ENCODE measurements at regions not wholly inside any gene's neighbourhood (a gene's known extent, or its start where the extent isn't known, plus 50 kb on each side); places are given as distances from the start of the nearest gene placed in this dataset.

DNA sequence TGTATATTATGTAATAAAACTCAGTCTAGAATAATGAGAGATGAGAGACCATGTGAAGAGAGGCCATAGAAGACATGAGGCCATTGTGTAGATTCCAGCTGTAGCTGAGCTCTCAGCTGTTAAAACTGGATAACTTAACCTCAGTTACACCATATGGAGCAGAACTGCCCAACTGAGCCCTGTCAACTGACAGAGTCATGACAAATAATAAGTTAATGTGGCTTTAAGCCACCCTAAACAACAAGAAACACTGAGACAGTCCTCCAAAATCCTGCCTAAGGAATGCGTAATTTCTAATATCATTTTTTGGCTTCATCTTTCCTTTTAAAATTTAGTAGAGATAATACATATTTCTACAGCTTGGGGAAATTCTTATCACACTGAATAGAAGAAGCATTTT, 580.0 kb upstream of the RGS18 start:
- Histone ChIP-seq H3K27ac (replicated peaks in 1 of 4) (no peak overlapping the region), H3K27me3 (no peaks in the 10 kb centered on the region), H3K9me3 (no peaks in the 10 kb centered on the region), H3K4me3 (no peak overlapping the region), H3K4me1 (no peaks in the 10 kb centered on the region), H3K36me3 (no peaks in the 10 kb centered on the region)
- WGBS, result 71% methylated on average over 1 of the region's 1 CpG
- DNase-seq (ENCODE audit: extremely low spot score), result no peak
- intact Hi-C loops (cut with DNase I), result no loop called here
- TF ChIP-seq EP300 (IDR thresholded peaks at IDR 0.05) (no peak), POLR2A (IDR thresholded peaks at IDR 0.05; ENCODE audit: low read depth) (no peak), CTCF (IDR thresholded peaks at IDR 0.05) (no peak)

DNA sequence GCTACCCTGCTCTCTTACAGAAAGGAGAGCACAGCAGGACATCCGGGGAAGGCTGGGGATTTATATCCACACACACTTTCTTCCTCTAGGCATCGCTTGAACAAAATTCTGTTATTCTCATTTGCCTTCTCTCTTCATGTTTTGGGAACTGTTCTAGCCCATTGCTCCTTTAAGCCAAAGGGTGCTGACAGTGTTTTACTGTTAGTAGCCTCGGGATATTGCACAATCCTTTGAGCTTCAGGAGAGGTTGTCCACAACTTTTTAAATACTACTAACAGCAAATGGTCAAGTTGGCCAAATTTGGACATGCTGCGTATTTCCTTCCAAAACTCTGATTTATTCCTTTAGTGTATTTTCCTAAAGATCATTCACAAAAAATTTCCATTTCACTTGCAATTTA, 579.2 kb upstream of the RGS18 start:
- Histone ChIP-seq H3K4me3 (no peak overlapping the region), H3K27ac (replicated peaks in 1 of 4) (no peak overlapping the region), H3K4me1 (no peaks in the 10 kb centered on the region), H3K36me3 (no peaks in the 10 kb centered on the region), H3K27me3 (no peaks in the 10 kb centered on the region), H3K9me3 (no peaks in the 10 kb centered on the region)
- WGBS, result 67% methylated on average over 4 of the region's 4 CpGs
- intact Hi-C loops (cut with DNase I), result no loop called here
- TF ChIP-seq POLR2A (IDR thresholded peaks at IDR 0.05; ENCODE audit: low read depth) (no peak), EP300 (IDR thresholded peaks at IDR 0.05) (no peak), POLR2AphosphoS5 (IDR thresholded peaks at IDR 0.05) (no peak), CTCF (IDR thresholded peaks at IDR 0.05) (no peak)
- DNase-seq (ENCODE audit: extremely low spot score), result no peak

- TF ChIP-seq POLR2AphosphoS5 (IDR thresholded peaks at IDR 0.05), result no peak
- TF ChIP-seq POLR2A (IDR thresholded peaks at IDR 0.05; ENCODE audit: low read depth), result no peak
- no peak for TF ChIP-seq EP300 (IDR thresholded peaks at IDR 0.05)
- no peak for TF ChIP-seq CTCF (IDR thresholded peaks at IDR 0.05)
- intact Hi-C loops (cut with DNase I), result no loop called here
- 50% methylated on average over 1 of the region's 1 CpG for WGBS
- no peaks in the 10 kb centered on the region for H3K4me1 ChIP-seq
- DNase-seq (ENCODE audit: extremely low spot score), result no peak
- H3K9me3 ChIP-seq, result peaks cover 0 to 4% (median 0%) of the 10 kb centered on the region in 4 donors
- no peak overlapping the region for H3K27ac ChIP-seq (replicated peaks in 1 of 4)
- H3K27me3 ChIP-seq, result no peaks in the 10 kb centered on the region
- no peak overlapping the region for H3K4me3 ChIP-seq
- no peaks in the 10 kb centered on the region for H3K36me3 ChIP-seq
Observed at GRCh38 chr1:191582169-191582568, 576.1 kb upstream of the RGS18 start.

- Histone ChIP-seq H3K4me1 (no peaks in the 10 kb centered on the region), H3K27me3 (no peaks in the 10 kb centered on the region), H3K4me3 (no peak overlapping the region), H3K36me3 (no peaks in the 10 kb centered on the region), H3K27ac (replicated peaks in 1 of 4) (no peak overlapping the region), H3K9me3 (peaks cover 0 to 4% (median 0%) of the 10 kb centered on the region in 4 donors)
- 78% methylated on average over 2 of the region's 2 CpGs for WGBS
- no peak for TF ChIP-seq POLR2A (IDR thresholded peaks at IDR 0.05; ENCODE audit: low read depth)
- no peak for TF ChIP-seq POLR2AphosphoS5 (IDR thresholded peaks at IDR 0.05)
- TF ChIP-seq EP300 (IDR thresholded peaks at IDR 0.05), result no peak
- TF ChIP-seq CTCF (IDR thresholded peaks at IDR 0.05), result no peak
- no peak for DNase-seq (ENCODE audit: extremely low spot score)
- intact Hi-C loops (cut with DNase I), result no loop called here
Observed at GRCh38 chr1:191585095-191585494, 573.2 kb upstream of the RGS18 start.

GRCh38 chr1:191588905-191589304, 569.4 kb upstream of the RGS18 start:
- Histone ChIP-seq H3K9me3 (peaks cover 0 to 4% (median 0%) of the 10 kb centered on the region in 4 donors), H3K4me1 (peaks cover 0 to 13% (median 3%) of the 10 kb centered on the region in 4 donors), H3K4me3 (no peak overlapping the region), H3K27me3 (no peaks in the 10 kb centered on the region), H3K27ac (replicated peaks in 1 of 4) (no peak overlapping the region), H3K36me3 (no peaks in the 10 kb centered on the region)
- DNase-seq (ENCODE audit: extremely low spot score), result no peak
- TF ChIP-seq POLR2AphosphoS5 (IDR thresholded peaks at IDR 0.05), result no peak
- TF ChIP-seq POLR2A (IDR thresholded peaks at IDR 0.05; ENCODE audit: low read depth), result no peak
- TF ChIP-seq CTCF (IDR thresholded peaks at IDR 0.05), result no peak
- intact Hi-C loops (cut with DNase I), result no loop called here
- 93% methylated on average over 1 of the region's 1 CpG for WGBS
